GM18499 (cell line): ENCODE measurements at regions not wholly inside any gene's neighbourhood (a gene's known extent, or its start where the extent isn't known, plus 50 kb on each side); places are given as distances from the start of the nearest gene placed in this dataset.
"Not testable (repeated sequence)": the region's sequence is repeated elsewhere in the genome, so short reads cannot be mapped to it uniquely, and the experiment has no call there.

Experiments used
- ATAC-seq: cut with Tn5 transposase; IDR thresholded peaks from one replicate; pipeline ENCODE4 v1.9.1; 2021; ENCODE audit warnings: moderate number of reproducible peaks; ENCODE audit not compliant: insufficient read depth, unreplicated experiment

DNA sequence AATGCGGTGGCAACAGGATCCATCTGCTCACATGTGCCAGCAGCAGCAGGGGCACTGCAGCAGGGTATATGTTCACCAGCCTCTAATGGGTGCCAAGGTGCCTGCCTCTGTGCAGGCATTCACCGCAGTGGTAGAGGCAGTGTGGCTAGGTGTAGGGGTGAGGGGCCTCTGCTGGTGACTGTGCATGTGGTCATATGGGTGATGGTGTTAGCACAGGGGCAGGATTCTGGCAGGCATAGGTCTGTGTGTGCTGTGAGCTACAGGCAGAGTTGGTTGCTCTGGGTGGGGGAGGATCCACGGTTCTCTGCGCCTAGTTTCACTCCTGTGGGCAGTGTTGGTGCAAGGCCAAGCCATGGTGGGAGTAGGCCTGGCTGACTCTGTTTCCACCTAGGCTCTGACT is 566.5 kb upstream of the GNPDA2 start:
- ATAC-seq, result no peak

DNA sequence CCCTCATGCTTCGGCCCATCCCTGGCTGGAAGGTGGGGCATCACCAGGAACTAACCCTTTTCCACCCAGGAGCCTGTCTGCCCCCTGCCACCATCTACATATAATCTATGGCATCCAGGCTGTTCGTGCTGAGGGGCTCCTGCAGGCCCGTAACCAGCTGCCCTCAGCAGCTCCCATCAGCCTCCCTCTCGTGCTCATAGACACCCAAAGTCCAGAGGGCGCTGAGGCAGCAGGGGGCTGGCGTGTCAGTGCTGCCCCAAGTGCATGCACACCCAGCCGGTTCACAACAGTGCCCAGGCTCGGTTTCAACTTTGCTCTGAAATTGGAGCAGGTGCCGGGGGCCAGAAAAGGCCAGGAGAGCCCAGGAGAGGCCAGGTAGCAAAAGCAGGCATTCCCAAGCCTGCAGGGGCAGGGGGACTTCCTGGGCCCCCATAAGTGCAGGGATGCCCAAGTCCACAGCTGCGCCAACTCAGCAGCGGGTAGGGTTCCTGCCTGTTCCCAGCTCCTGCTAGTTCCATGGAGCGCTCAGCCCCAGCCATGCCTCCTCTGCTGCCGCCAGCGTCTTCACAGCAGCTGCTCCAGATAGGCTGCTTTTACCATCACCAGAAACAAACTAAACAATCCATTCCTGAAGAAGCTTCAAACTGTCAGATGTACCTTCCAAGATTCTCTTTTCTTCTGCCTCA is 558.2 kb upstream of the GNPDA2 start:
- ATAC-seq, result no peak

DNA sequence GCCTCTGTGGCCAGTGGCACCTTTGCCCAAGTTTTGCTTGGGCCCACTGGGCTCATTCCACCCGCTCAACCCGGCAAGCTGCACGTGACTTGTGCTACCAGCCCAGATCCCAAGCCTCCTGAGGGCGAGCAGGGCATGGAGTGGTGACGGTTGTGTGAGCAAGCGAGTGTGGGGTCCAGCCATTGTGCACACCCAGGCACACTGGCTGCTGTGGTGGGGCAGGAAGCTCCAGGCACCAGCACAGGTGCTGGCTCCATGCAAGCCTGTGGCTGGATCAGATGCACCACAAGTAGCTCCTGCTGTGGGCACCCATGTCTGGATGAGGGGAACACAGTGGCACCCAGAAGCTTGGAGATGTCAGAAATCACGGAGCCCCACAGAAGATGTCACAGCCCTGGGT is 557.0 kb upstream of the GNPDA2 start:
- no peak for ATAC-seq

DNA sequence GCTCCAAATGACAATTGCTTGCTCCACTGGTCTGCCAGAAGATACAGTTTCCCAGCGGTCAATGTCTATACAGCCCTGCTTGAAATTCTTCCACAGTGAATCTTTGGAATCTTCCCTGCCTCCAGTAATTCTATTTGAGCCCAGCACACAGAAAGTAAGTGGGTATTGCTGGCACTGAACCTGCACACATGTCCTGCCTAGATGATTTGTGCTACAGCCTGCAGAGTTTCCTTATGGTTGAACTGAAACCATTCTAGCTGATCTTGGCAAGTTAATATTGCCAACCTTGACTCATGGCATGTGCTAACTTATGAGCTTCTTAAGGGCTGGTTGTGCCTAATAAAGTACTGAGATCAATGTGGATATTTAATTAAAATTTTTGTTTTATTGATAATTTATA is 553.8 kb upstream of the GNPDA2 start:
- no peak for ATAC-seq

DNA sequence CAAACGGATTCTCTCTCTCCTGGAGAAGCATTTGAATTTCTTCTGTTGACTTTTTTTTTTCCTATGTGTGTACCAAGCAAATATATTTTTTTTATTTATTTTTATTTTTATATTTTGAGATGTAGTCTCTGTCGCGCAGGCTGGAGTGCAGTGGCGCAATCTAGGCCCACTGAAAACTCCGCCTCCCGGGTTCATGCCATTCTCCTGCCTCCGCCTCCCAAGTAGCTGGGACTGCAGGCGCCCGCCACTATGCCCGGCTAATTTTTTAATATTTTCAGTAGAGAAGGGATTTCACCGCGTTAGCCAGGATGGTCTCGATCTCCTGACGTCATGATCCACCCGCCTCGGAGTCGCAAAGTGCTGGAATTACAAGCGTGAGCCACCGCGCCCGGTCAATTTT is 549.5 kb upstream of the GNPDA2 start:
- ATAC-seq, result no peak

DNA sequence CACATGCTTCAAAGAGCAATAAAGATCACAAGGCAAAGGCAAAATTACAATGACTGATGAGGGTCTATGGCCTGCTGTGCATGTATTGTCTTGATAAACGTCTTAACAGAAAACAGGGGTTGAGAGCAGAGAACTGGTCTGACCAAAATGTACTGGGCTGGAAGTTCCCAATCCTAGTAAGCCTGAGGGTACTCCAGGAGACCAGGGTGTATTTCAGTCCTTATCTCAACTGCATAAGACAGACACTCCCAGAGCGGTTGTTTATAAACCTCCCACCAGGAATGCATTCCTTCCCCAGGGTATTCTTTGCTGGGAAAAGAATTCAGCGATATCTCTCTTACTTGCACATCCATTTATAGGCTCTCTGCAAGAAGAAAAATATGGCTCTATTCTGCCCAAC is 521.8 kb upstream of the GNPDA2 start:
- ATAC-seq, result not testable (repeated sequence)

DNA sequence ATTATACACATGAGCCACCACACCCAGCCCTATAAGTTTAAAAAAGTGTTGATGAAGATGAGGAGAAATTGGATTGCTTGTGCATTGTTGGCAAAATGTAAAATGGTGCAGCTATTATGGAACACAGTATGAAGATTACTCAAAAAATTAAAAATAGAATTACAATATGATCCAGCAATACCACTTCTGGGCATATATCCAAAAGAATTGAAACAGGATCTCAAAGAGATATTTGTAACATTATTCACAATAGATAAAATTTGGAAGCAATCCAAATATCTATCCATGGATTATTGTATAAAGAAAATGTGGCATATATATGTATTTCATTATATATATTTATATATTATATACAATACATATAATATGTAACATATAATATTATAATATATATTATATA is 515.6 kb upstream of the GNPDA2 start:
- ATAC-seq, result no peak

DNA sequence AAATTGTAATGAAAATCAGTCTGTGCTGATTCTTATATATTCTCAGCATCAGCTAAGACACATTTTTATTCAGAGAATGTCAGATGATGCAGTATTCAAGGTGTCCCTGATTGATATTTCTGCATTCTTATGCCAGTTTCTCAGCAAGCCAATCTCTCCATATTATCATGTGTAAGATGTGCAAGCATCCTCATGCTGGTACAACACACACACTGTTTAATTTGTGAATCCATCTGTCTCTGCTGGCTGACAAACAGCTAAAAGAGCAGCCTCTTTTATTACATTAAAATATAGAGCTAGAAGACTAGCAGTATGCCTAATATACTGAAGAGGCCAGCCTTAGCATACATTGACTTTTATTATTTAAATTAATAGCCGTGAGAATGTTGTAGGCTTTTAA is 502.9 kb upstream of the GNPDA2 start:
- no peak for ATAC-seq

DNA sequence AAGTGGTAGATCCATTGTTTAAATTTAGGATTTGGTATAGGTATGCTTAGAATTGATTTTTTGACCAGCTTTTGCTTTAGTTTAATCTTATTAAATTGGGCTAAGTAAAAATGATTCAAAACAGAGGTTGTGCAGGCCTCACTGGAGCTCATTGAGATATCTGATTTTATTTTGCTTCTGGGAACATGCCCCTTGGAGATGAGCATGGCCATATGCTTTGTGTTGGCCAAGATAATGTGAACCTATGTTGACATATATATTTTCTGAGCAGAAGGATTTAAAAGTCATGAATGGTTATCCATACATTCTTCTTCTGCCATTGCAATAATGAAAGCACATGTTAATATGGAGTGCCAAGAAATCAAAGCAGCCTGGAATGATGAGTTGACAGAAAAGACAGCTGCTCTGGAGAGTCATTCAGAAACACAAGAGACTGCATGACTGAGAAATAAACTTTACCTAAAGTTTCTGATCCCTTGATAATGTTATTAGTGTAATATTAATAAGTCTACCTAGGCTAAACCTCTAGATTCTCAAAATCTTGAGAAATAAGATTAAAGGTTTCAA is 489.7 kb upstream of the GNPDA2 start:
- ATAC-seq, result no peak

DNA sequence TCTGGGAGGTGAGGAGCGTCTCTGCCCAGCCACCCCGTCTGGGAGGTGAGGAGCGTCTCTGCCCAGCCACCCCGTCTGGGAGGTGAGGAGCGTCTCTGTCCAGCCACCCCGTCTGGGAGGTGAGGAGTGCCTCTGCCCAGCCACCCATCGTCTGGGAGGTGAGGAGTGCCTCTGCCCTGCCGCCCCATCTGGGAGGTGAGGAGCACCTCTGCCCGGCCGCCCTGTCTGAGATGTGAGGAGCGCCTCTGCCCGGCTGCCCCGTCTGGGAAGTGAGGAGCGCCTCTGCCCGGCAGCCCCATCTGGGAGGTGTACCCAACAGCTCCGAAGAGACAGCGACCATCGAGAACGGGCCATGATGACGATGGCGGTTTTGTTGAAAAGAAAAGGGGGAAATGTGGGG is 482.1 kb upstream of the GNPDA2 start:
- not testable (repeated sequence) for ATAC-seq

DNA sequence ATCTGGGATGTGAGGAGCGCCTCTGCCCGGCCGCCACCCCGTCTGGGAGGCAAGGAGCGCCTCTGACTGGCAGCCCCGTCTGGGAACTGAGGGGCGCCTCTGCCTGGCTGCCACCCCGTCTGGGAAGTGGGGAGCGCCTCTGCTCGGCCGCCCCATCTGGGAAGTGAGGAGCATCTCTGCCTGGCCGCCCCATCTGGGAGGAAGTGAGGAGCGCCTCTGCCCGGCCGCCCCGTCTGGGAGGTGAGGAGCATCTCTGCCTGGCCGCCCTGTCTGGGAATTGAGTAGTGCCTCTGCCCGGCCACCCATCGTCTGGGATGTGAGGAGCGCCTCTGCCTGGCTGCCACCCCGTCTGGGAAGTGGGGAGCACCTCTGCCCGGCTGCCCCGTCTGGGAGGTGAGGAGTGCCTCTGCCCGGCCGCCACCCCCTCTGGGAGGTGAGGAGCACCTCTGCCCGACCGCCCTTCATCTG is 481.5 kb upstream of the GNPDA2 start:
- ATAC-seq, result not testable (repeated sequence)

DNA sequence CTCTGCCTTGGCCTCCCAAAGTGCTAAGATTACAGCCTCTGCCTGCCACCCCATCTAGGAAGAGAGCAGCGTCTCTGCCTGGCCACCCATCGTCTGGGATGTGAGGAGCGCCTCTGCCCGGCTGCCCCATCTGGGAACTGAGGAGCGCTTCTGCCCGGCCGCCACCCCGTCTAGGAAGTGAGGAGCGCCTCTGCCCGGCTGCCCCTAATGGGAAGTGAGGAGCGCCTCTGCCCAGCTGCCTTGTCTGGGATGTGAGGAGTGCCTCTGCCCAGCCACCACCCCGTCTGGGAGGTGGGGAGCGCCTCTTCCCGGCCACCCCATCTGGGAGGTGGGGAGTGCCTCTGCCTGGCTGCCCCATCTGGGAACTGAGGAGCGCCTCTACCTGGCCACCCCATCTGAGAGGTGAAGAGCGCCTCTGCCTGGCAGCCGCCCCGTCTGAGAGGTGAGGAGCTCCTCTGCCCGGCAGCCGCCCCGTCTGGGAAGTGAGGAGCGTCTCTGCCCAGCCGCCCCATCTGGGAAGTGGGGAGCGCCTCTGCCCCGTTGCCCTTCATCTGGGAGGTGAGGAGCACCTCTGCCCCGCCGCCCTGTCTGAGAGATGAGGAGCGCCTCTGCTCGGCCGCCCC is 481.0 kb upstream of the GNPDA2 start:
- not testable (repeated sequence) for ATAC-seq

DNA sequence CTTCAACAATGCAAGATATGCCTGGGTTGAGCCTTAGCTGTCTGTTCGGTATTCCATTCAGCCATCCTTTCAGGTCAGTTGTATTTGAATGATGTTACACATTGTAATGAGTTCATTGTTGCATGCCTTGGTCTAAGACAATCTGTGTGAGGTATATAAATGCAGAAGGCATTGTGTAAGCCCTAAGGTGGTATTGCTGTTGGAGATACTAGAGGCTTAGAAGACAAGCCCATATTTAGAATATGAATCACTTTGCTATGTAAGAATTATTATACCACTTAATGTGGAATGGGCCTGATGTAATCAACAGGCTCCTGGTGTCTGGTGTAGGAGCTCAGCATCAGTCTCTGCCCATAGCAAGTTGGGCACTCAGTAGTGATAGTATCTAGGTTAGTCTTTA is 473.4 kb upstream of the GNPDA2 start:
- no peak for ATAC-seq

DNA sequence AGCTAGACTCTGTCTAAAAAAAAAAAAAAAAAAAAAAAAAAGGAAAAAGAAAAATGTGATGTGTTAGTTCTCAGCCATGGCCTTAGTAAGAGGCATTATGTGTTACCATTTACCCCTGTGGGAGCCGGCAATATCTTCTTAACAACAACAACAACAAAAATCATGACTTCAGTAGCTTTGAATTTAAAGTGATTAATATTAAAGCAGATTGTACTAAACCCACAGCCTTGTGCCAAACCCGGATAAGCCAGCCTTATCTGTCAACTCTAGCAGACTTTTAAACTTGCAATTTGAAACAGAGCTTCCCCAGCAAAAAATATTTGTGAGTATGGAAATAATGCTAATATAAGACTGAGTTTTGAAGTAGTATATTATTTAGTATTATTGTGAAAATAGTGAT is 462.1 kb upstream of the GNPDA2 start:
- ATAC-seq, result no peak

DNA sequence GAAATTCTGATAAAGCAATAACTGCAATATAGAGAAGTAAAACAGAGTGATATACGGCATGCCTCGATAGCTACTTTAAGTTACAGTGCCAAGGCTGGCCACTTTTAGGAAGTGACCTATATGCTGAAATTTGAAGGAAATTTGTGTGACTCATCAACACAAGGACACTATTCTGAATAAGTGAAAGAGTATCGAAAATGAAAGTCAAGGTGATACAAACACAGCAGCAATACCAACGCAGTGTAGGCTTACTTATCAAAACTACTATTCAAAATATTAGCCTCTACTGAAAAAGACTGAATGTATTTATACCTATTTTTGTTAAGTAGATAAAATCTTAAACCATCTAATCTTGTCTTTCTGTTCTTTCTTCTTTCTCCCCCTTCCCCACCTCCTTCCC is 459.9 kb upstream of the GNPDA2 start:
- no peak for ATAC-seq

DNA sequence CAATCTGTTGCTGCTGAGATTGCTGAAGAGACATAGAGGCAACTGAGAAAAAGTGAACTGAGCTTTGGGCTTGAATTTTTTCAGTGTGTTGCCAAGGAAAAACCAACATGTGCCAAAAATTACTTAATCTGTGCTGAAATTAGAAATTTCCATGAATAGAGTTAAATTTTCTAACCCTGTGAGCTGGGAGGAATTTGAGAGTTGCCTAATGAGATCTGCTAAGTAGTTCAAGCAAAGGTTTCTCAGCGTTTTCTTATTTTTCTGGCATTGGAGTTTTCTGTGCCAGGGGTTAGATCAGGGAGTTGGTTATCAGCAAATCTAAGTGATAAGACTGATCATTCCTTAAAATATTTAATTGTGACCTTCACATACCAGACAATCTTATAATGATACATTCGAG is 457.5 kb upstream of the GNPDA2 start:
- ATAC-seq, result no peak

DNA sequence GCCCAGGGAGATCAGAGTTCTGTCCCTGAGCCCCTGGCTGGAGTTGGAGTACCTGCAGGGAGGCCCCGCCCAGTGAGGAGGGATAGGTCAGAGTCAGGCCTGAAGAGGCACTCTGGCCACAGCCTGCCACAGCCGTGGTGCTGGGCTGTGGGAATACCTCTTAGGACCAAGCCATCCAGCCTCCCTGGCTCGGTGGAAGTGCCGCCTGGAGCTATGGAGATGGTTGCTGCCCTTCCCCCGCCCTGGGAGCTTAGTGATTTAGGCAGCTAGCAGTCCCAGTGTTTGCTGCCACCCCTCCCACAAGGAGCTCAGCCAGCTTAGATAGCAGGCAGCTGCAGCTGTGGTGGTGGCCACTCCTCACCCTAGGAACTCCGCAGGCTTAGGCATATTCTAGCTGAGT is 446.3 kb upstream of the GNPDA2 start:
- no peak for ATAC-seq

DNA sequence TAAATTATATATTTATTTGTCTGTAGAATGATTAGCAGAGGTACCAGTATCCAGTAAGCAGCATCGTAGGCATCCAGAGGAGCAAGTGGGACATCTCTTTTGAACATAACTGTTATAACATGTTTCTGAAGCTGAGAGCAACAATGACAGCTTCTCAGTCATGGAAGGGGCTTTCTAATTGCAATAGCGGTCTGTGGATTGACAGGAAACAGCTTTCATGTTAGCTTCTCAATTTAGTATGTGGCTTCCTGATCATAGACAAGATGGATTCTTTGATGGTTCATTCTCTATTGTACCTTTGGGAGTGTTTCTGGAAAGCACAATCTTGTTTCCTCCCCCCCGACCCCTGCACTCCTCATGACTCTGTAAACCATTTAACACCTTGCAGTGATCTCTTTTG is 434.6 kb upstream of the GNPDA2 start:
- ATAC-seq, result no peak

DNA sequence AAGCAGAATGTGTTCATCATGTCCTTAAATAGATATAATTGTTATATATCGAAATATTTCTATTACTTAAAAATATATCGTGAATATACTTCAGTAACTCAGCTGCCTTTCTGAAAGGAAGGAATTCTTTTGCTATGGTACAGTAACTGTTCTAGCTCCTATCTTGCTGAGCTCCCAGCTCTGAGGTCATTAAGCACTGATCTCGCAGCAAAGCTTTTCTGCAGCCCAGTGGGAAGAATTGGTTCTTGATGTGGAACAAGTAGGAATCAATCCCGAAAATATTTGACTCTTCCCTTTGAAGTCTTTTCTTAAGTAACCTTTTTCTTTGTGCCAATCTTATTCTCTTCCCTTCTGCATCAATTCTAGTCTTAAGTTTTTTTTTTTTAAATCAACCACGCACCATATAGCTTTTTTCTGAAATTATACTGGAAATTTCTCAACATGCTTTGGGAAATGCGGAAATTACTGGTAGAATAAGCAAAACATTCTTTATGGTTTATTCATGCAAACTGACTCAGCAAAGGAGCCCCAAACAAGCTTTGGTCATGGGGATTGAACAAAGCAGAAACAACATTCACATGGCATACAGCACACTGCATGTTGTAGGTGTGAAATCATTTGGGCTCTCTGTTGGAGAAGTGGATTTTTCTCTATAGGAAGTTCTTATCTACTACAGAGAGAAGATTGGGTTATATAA is 428.9 kb upstream of the GNPDA2 start:
- ATAC-seq, result no peak

DNA sequence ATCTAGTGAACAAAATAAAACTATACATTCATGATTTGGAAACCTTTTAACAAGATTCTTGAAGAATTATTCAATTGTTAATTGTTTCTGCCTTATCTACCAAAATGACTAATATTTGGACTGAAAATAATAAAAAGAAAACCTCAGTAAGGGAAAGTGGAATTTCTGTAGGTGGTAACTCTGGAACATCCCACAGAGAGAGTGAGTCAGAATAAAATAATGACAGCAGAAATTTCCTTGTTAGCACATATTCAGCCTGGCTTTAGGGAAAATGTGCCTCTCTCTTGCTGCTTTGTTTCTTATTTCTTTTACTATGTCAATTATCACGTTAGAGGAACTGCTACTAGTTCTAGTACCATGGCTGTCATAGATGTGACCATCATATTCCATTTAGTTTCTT is 421.5 kb upstream of the GNPDA2 start:
- no peak for ATAC-seq

DNA sequence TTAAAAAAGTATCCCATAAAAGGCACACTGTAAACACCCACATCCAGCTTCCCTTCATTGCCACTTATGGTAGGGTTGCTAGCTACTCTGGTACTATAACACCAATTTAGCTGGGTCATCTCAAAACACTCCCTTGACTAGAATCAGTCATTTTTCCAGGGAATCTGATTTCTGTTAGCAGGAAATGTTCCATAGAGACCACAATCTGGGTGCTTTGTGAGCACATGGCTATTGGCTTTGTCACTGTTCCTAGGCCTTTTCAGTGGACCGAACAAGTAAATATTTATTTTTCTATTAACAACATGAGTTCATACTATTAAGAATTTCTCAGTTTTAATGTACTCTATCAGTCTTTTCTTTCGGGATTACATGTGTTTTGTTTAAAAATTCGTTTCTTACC is 404.7 kb upstream of the GNPDA2 start:
- no peak for ATAC-seq
